HCT116 (cell line): ENCODE measurements at regions not wholly inside any gene's neighbourhood (a gene's known extent, or its start where the extent isn't known, plus 50 kb on each side); places are given as distances from the start of the nearest gene placed in this dataset.

ENCODE experiments used
- CTCF ChIP-seq, 3 experiments: fragments of 200-600 bp in 1 of 3; sonication (generic) in 1 of 3; IDR thresholded peaks in 2 of 3; conservative IDR thresholded peaks in 1 of 3; 2 replicates each; pipeline ENCODE4 v1.5.1; 2012 to 2017; ENCODE audit warnings: low read depth in 2 of 3, low read length in 2 of 3, antibody characterized with exemption in 1 of 3, borderline replicate concordance in 1 of 3, control low read depth in 1 of 3, mild to moderate bottlenecking in 1 of 3, mixed read lengths in 1 of 3, mixed run types in 1 of 3, moderate library complexity in 1 of 3; ENCODE audit not compliant: insufficient read depth in 1 of 3
- EGR1 ChIP-seq: IDR thresholded peaks from 2 replicates; pipeline ENCODE4 v1.6.1; 2012; ENCODE audit warnings: low read depth
- JUND ChIP-seq: IDR thresholded peaks from 2 replicates; pipeline ENCODE4 v1.6.1; 2012
- POLR2A ChIP-seq: IDR thresholded peaks from 2 replicates; pipeline ENCODE4 v1.7.0; 2011; ENCODE audit warnings: borderline replicate concordance; ENCODE audit not compliant: insufficient read depth, insufficient read length; ENCODE audit errors: extremely low read depth
- POLR2AphosphoS5 ChIP-seq: IDR thresholded peaks from 2 replicates; pipeline ENCODE4 v1.6.1; 2011; ENCODE audit warnings: mild to moderate bottlenecking, low read depth, low read length, moderate library complexity
- RAD21 ChIP-seq: IDR thresholded peaks from 2 replicates; pipeline ENCODE4 v1.6.1; 2012; ENCODE audit warnings: low read depth, mild to moderate bottlenecking
- REST ChIP-seq: IDR thresholded peaks from 2 replicates; pipeline ENCODE4 v1.6.1; 2012; ENCODE audit warnings: low read depth
- YY1 ChIP-seq: IDR thresholded peaks from 2 replicates; pipeline ENCODE4 v1.6.1; 2011; ENCODE audit warnings: low read length, low read depth, moderate library complexity, mild to moderate bottlenecking; ENCODE audit not compliant: insufficient replicate concordance; ENCODE audit errors: extremely low read depth
- ZNF274 ChIP-seq: fragments of 200-500 bp; sonication (Bioruptor generic); IDR thresholded peaks from 2 replicates; pipeline ENCODE4 v1.6.1; 2014; ENCODE audit warnings: mild to moderate bottlenecking, low read depth, low read length, inconsistent platforms

GRCh38 chr1:81226603-81226928, 574.2 kb upstream of the ADGRL2 start:
- TF ChIP-seq CTCF (IDR thresholded peaks at IDR 0.05 in 2 of 3, conservative IDR thresholded peaks at IDR 0.05 in 1 of 3; ENCODE audit: borderline replicate concordance in 1 of 3, insufficient read depth in 1 of 3, low read depth in 2 of 3, low read length in 2 of 3) (no peak), POLR2A (no peak), REST (no peak), ZNF274 (no peak), EGR1 (no peak), POLR2AphosphoS5 (no peak), YY1 (no peak), JUND (no peak), RAD21 (no peak)
